A549 (cell line): ENCODE measurements at regions not wholly inside any gene's neighbourhood (a gene's known extent, or its start where the extent isn't known, plus 50 kb on each side); places are given as distances from the start of the nearest gene placed in this dataset.

Source experiments
- ATAC-seq, 2 experiments: fragments of 200-7000 bp in 1 of 2; fragments of >200 bp in 1 of 2; cut with Nextera tagmentation in 1 of 2; cut with Tn5 transposase in 1 of 2; 3 replicates each; pipeline versions ENCODE4 v1.8.0 to v1.9.1; 2018 to 2020; ENCODE audit warnings: mild to moderate bottlenecking in 1 of 2, moderate library complexity in 1 of 2
- CTCF ChIA-PET: fragments of 300-600 bp; sonication (Branson Sonifier 250); formaldehyde crosslinking; extraction: SDS; loops from one replicate; lab custom pipeline; 2021; ENCODE audit warnings: antibody characterized with exemption, inconsistent platforms; lab: Yijun Ruan, JAX
- POLR2A ChIA-PET: fragments of 350-600 bp; formaldehyde crosslinking; extraction: SDS; loops from one replicate; lab custom pipeline; 2021; ENCODE audit warnings: antibody characterized with exemption, inconsistent platforms; lab: Yijun Ruan, JAX
- DNase-seq, 2 experiments: peaks; one replicate each; pipeline versions ENCODE4 v3.0.0 to v3.0.0-alpha.2; 2011 to 2016; ENCODE audit warnings: low read depth in 1 of 2, low spot score in 1 of 2
- FAIRE-seq: peaks from 2 replicates; lab custom pipeline; 2011; peaks lifted over from hg19 to GRCh38; lab: Jason Lieb, UNC
- H3K27ac ChIP-seq, 2 experiments: fragments of >200 bp; sonication (Bioruptor Twin); formaldehyde crosslinking; 3 replicates each; pipeline ENCODE4 v1.5.1; 2016 to 2017
- H3K4me1 ChIP-seq: fragments of >200 bp; sonication (Bioruptor Twin); formaldehyde crosslinking; 3 replicates; pipeline ENCODE4 v1.6.1; 2016
- H3K4me2 ChIP-seq: fragments of >200 bp; sonication (Bioruptor Twin); formaldehyde crosslinking; 3 replicates; pipeline ENCODE4 v1.6.1; 2016
- H3K4me3 ChIP-seq: fragments of >200 bp; sonication (Bioruptor Twin); formaldehyde crosslinking; 3 replicates; pipeline ENCODE4 v1.5.1; 2016
- H3K9me3 ChIP-seq: fragments of >200 bp; sonication (Bioruptor Twin); formaldehyde crosslinking; 3 replicates; pipeline ENCODE4 v1.6.1; 2016
- CBX8 ChIP-seq: fragments of 200-600 bp; sonication (generic); IDR thresholded peaks from 2 replicates; pipeline ENCODE4 v1.6.1; 2016
- CHD4 ChIP-seq: fragments of 200-600 bp; sonication (generic); IDR thresholded peaks from 2 replicates; pipeline ENCODE4 v1.6.1; 2016; ENCODE audit warnings: antibody characterized with exemption, mild to moderate bottlenecking, borderline replicate concordance
- E2F6 ChIP-seq: IDR thresholded peaks from 2 replicates; pipeline ENCODE4 v1.6.1; 2012; ENCODE audit warnings: low read depth, borderline replicate concordance
- EHMT2 ChIP-seq: fragments of 200-600 bp; sonication (generic); IDR thresholded peaks from 2 replicates; pipeline ENCODE4 v1.6.1; 2016; ENCODE audit warnings: antibody characterized with exemption, low read depth, mild to moderate bottlenecking, moderate library complexity
- EP300 ChIP-seq, 2 experiments: fragments of >200 bp; sonication (Bioruptor Twin); formaldehyde crosslinking; IDR thresholded peaks; 2 replicates in 1 of 2; 3 replicates in 1 of 2; pipeline ENCODE4 v1.6.1; 2016 to 2017
- FOSB ChIP-seq: fragments of 250-450 bp; sonication (Bioruptor Pico); IDR thresholded peaks from 2 replicates; pipeline ENCODE4 v1.5.0; 2020; ENCODE audit warnings: mild to moderate bottlenecking, moderate library complexity
- FOSL2 ChIP-seq, 2 experiments: fragments of 450-650 bp in 1 of 2; fragments of >200 bp in 1 of 2; sonication (Bioruptor Twin) in 1 of 2; formaldehyde crosslinking; IDR thresholded peaks; 2 replicates each; pipeline versions ENCODE4 v1.5.0 to v1.6.1; 2016 to 2020; ENCODE audit warnings: mild to moderate bottlenecking in 1 of 2, moderate library complexity in 1 of 2
- HDAC2 ChIP-seq: fragments of 200-600 bp; sonication (generic); IDR thresholded peaks from 2 replicates; pipeline ENCODE4 v1.6.1; 2016
- HEYL ChIP-seq: fragments of 250-450 bp; sonication (Bioruptor Pico); IDR thresholded peaks from 2 replicates; pipeline ENCODE4 v1.8.0; 2021; ENCODE audit warnings: mild to moderate bottlenecking, moderate library complexity
- HOXA7 ChIP-seq: fragments of 250-450 bp; sonication (Bioruptor Pico); IDR thresholded peaks from 2 replicates; pipeline ENCODE4 v1.5.0; 2020; ENCODE audit warnings: mild to moderate bottlenecking, moderate library complexity
- HOXB13 ChIP-seq: fragments of 250-450 bp; sonication (Bioruptor Pico); IDR thresholded peaks from 2 replicates; pipeline ENCODE4 v1.5.0; 2020; ENCODE audit warnings: low read depth, mild to moderate bottlenecking, moderate library complexity
- KDM1A ChIP-seq: fragments of 200-600 bp; sonication (generic); IDR thresholded peaks from 2 replicates; pipeline ENCODE4 v1.6.1; 2016; ENCODE audit warnings: low read depth, mild to moderate bottlenecking
- MYC ChIP-seq: IDR thresholded peaks from 2 replicates; pipeline ENCODE4 v1.6.1; 2012; ENCODE audit warnings: mild to moderate bottlenecking, inconsistent platforms, low read length, improper control_type of control experiment, borderline replicate concordance
- NFE2L2 ChIP-seq: fragments of 150-350 bp; conservative IDR thresholded peaks from 2 replicates; pipeline ENCODE4 v1.6.1; 2014; ENCODE audit warnings: low read length
- PHF8 ChIP-seq: fragments of 200-600 bp; sonication (generic); IDR thresholded peaks from 2 replicates; pipeline ENCODE4 v1.6.1; 2016; ENCODE audit warnings: low read depth, mild to moderate bottlenecking, antibody characterized with exemption, moderate library complexity, borderline replicate concordance
- RAD21 ChIP-seq, 2 experiments: fragments of >200 bp in 1 of 2; sonication (Bioruptor Twin) in 1 of 2; formaldehyde crosslinking in 1 of 2; IDR thresholded peaks in 1 of 2; conservative IDR thresholded peaks in 1 of 2; 2 replicates in 1 of 2; 3 replicates in 1 of 2; pipeline ENCODE4 v1.6.1; 2012 to 2018; ENCODE audit warnings: inconsistent platforms in 1 of 2
- RARB ChIP-seq: fragments of 250-450 bp; sonication (Bioruptor Pico); IDR thresholded peaks from 2 replicates; pipeline ENCODE4 v1.8.0; 2021; ENCODE audit warnings: mild to moderate bottlenecking, moderate library complexity
- REST ChIP-seq: fragments of 200-600 bp; sonication (generic); IDR thresholded peaks from 2 replicates; pipeline ENCODE4 v1.6.1; 2016; ENCODE audit warnings: antibody characterized with exemption, mild to moderate bottlenecking, moderate library complexity
- RNF2 ChIP-seq: fragments of 200-600 bp; sonication (generic); IDR thresholded peaks from 2 replicates; pipeline ENCODE4 v1.6.1; 2016; ENCODE audit warnings: low read depth, mild to moderate bottlenecking, antibody characterized with exemption, moderate library complexity, borderline replicate concordance
- TFCP2L1 ChIP-seq: fragments of 250-450 bp; sonication (Bioruptor Pico); IDR thresholded peaks from 2 replicates; pipeline ENCODE4 v1.5.0; 2021; ENCODE audit warnings: mild to moderate bottlenecking
- ZC3H11A ChIP-seq: fragments of 450-650 bp; IDR thresholded peaks from 2 replicates; pipeline ENCODE4 v1.6.1; 2014; ENCODE audit warnings: antibody characterized with exemption, mild to moderate bottlenecking
- WGBS: methylation state at CpG from one replicate; pipeline ENCODE4 v1.1.6; 2017; ENCODE audit errors: missing lambda C conversion rate; 5-methylcytosine and 5-hydroxymethylcytosine counted together

- no peak for TF ChIP-seq CHD4
These were observed 183.8 kb downstream of the TBX5 start (continued) for GRCh38 chr12:114221957-114222630.

- no peak for FAIRE-seq
- TF ChIP-seq EP300 (IDR thresholded peaks at IDR 0.05) (no peak), KDM1A (no peak), HDAC2 (no peak), HOXA7 (CRISPR knock-in tag) (no peak), TFCP2L1 (CRISPR knock-in tag) (no peak), FOSL2 (IDR thresholded peaks at IDR 0.05) (no peak), FOSL2 (CRISPR knock-in tag; IDR thresholded peaks at IDR 0.05) (no peak), ZC3H11A (no peak), EHMT2 (no peak), HEYL (CRISPR knock-in tag) (no peak), RAD21 (conservative IDR thresholded peaks at IDR 0.05 in 1 of 2, IDR thresholded peaks at IDR 0.05 in 1 of 2) (no peak), RARB (CRISPR knock-in tag) (no peak), NFE2L2 (no peak)
- TF ChIP-seq, all 56 proteins: peak for 0
- CTCF ChIA-PET = interaction anchor here (0.7 kb wide), 1 partner anchor 1725 kb away, joined by 3 read pairs; no protein-coding TSS in a partner anchor
- Histone ChIP-seq H3K27ac (no peak overlapping the region), H3K9me3 (no peaks in the 10 kb centered on the region), H3K4me2 (no peak overlapping the region), H3K4me1 (no peaks in the 10 kb centered on the region), H3K4me3 (no peak overlapping the region)
- 32% methylated on average over 8 of the region's 8 CpGs for WGBS
- DNase-seq (no peak), ATAC-seq (no peak)
- POLR2A ChIA-PET = no interaction called here
These were observed 184.7 kb downstream of the TBX5 start for GRCh38 chr12:114221136-114221833.

DNA sequence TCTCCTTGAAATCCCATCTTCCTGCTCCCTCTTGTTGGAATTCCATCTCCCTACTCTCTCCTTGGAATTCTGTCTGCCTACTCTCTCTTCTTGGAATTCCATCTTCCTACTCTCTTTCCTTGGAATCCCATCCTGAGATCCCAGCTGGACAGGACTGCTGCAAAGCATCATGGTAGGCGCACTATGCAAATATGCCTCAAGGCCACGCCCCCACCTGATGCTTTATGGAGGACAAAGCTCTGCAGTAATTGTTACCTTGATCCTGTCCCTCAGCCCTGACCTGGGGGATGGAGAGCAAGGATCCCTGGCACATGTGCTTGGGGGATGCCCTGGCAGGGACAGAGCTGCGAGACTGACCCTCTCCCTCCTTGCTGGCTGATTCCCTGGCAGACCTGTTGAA lies 185.6 kb downstream of the TBX5 start:
- FAIRE-seq (no peak), ATAC-seq (no peak), DNase-seq (no peak)
- TF ChIP-seq RNF2 (no peak), HOXB13 (CRISPR knock-in tag) (no peak)
- no peaks in the 10 kb centered on the region for H3K9me3 ChIP-seq
- no peaks in the 10 kb centered on the region for H3K4me1 ChIP-seq
- ChIA-PET CTCF (interaction anchor here (0.7 kb wide), 1 partner anchor 1726 kb away, joined by 3 read pairs; no protein-coding TSS in a partner anchor), POLR2A (no interaction called here)
- H3K27ac ChIP-seq = no peak overlapping the region
- WGBS = 0% methylated on average over 3 of the region's 3 CpGs
- no peak overlapping the region for H3K4me2 ChIP-seq
- no peak overlapping the region for H3K4me3 ChIP-seq

GRCh38 chr12:114218136-114218535 lies 187.8 kb downstream of the TBX5 start:
- Histone ChIP-seq H3K4me2 (no peak overlapping the region), H3K27ac (no peak overlapping the region), H3K9me3 (no peaks in the 10 kb centered on the region), H3K4me1 (no peaks in the 10 kb centered on the region), H3K4me3 (no peak overlapping the region)
- ChIA-PET POLR2A (no interaction called here), CTCF (interaction anchor here (1.2 kb wide), 1 partner anchor 290 kb away, joined by 3 read pairs; no protein-coding TSS in a partner anchor)
- ATAC-seq = no peak
- no peak for DNase-seq
- no peak for FAIRE-seq
- WGBS = 0% methylated on average over 2 of the region's 2 CpGs
- no peak for TF ChIP-seq CBX8
- no peak for TF ChIP-seq FOSB (CRISPR knock-in tag)

- no peak for DNase-seq
- TF ChIP-seq REST (no peak), MYC (no peak), E2F6 (no peak), PHF8 (no peak), HOXB13 (CRISPR knock-in tag) (no peak)
- no peak for FAIRE-seq
- Histone ChIP-seq H3K9me3 (no peaks in the 10 kb centered on the region), H3K4me1 (no peaks in the 10 kb centered on the region), H3K27ac (no peak overlapping the region), H3K4me2 (no peak overlapping the region), H3K4me3 (no peak overlapping the region)
- WGBS = 8% methylated on average over 6 of the region's 6 CpGs
- POLR2A ChIA-PET = no interaction called here
- ATAC-seq = no peak
- CTCF ChIA-PET = no interaction called here
These were observed 190.2 kb downstream of the TBX5 start for GRCh38 chr12:114215746-114216145.
